ENCODE measurements at regions not wholly inside any gene's neighbourhood (a gene's known extent, or its start where the extent isn't known, plus 50 kb on each side); places are given as distances from the start of the nearest gene placed in this dataset.

- Mint-ChIP-seq H3K4me3 (no peak overlapping the region), H3K27ac (no peak overlapping the region), H3K36me3 (ENCODE audit: low read depth) (no peaks in the 10 kb centered on the region), H3K9me3 (no peaks in the 10 kb centered on the region), H3K27me3 (ENCODE audit: insufficient read depth) (peaks cover 7% of the 10 kb centered on the region), H3K4me1 (ENCODE audit: low read depth) (no peaks in the 10 kb centered on the region)
- DNase-seq (ENCODE audit: low spot score), result no peak
- intact Hi-C loops (cut with micrococcal nuclease), result no loop called here
Observed at GRCh38 chr5:72041654-72042053, 65.6 kb upstream of the MAP1B start.

- Mint-ChIP-seq H3K27ac (no peak overlapping the region), H3K4me3 (no peak overlapping the region), H3K36me3 (ENCODE audit: low read depth) (no peaks in the 10 kb centered on the region), H3K9me3 (no peaks in the 10 kb centered on the region), H3K4me1 (ENCODE audit: low read depth) (no peaks in the 10 kb centered on the region), H3K27me3 (ENCODE audit: insufficient read depth) (peaks cover 7% of the 10 kb centered on the region)
- intact Hi-C loops (cut with micrococcal nuclease), result no loop called here
- no peak for DNase-seq (ENCODE audit: low spot score)
Observed at GRCh38 chr5:72042097-72042496, 65.2 kb upstream of the MAP1B start.

- Mint-ChIP-seq H3K9me3 (no peaks in the 10 kb centered on the region), H3K27me3 (ENCODE audit: insufficient read depth) (peaks cover 4% of the 10 kb centered on the region), H3K4me3 (no peak overlapping the region), H3K27ac (no peak overlapping the region), H3K36me3 (ENCODE audit: low read depth) (no peaks in the 10 kb centered on the region), H3K4me1 (ENCODE audit: low read depth) (no peaks in the 10 kb centered on the region)
- no peak for DNase-seq (ENCODE audit: low spot score)
- intact Hi-C loops (cut with micrococcal nuclease), result no loop called here
Observed at GRCh38 chr5:72045692-72046091, 61.6 kb upstream of the MAP1B start.

GRCh38 chr5:72046106-72046505, 61.2 kb upstream of the MAP1B start:
- Mint-ChIP-seq H3K36me3 (ENCODE audit: low read depth) (no peaks in the 10 kb centered on the region), H3K27ac (no peak overlapping the region), H3K4me3 (no peak overlapping the region), H3K4me1 (ENCODE audit: low read depth) (no peaks in the 10 kb centered on the region), H3K9me3 (no peaks in the 10 kb centered on the region), H3K27me3 (ENCODE audit: insufficient read depth) (peaks cover 4% of the 10 kb centered on the region)
- no peak for DNase-seq (ENCODE audit: low spot score)
- intact Hi-C loops (cut with micrococcal nuclease), result no loop called here

GRCh38 chr5:72055636-72056035, 51.6 kb upstream of the MAP1B start:
- Mint-ChIP-seq H3K27me3 (ENCODE audit: insufficient read depth) (no peaks in the 10 kb centered on the region), H3K4me3 (no peak overlapping the region), H3K36me3 (ENCODE audit: low read depth) (no peaks in the 10 kb centered on the region), H3K4me1 (ENCODE audit: low read depth) (no peaks in the 10 kb centered on the region), H3K9me3 (no peaks in the 10 kb centered on the region), H3K27ac (no peak overlapping the region)
- DNase-seq (ENCODE audit: low spot score), result no peak
- intact Hi-C loops (cut with micrococcal nuclease), result no loop called here
